ENCODE measurements at regions not wholly inside any gene's neighbourhood (a gene's known extent, or its start where the extent isn't known, plus 50 kb on each side); places are given as distances from the start of the nearest gene placed in this dataset.

- TF ChIP-seq CTCF (IDR thresholded peaks at IDR 0.05; ENCODE audit: control insufficient read depth, extremely low read depth, insufficient read depth), result no peak
- DNase-seq (ENCODE audit: low read depth), result no peak
- H3K4me3 ChIP-seq (ENCODE audit: low read depth, low read length), result no peak overlapping the region
Measured at GRCh38 chr20:23299673-23300050, 50.9 kb upstream of the NXT1 start.

- DNase-seq (ENCODE audit: low read depth), result no peak
- TF ChIP-seq CTCF (IDR thresholded peaks at IDR 0.05; ENCODE audit: control insufficient read depth, extremely low read depth, insufficient read depth), result no peak
- no peak overlapping the region for H3K4me3 ChIP-seq (ENCODE audit: low read depth, low read length)
Measured at GRCh38 chr20:23298926-23299672, 51.5 kb upstream of the NXT1 start.

DNA sequence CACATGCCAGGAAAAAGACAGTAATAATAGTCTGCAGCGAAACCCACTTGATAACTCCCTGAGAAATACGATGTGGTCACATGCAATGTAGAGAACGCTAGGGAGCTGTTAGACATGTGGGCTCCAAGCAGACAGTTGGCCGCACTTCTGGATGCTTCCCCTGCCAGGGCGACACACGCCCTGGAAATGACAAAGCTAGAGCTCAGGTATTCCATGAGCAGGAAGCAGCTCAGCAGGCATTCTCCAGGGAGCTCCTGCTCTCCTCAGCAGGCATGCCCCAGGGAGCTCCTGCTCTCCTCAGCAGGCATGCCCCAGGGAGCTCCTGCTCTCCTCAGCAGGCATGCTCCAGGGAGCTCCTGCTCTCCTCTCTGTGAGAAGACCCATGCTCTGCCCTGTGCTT lies 52.4 kb upstream of the NXT1 start:
- H3K4me3 ChIP-seq (ENCODE audit: low read depth, low read length), result no peak overlapping the region
- no peak for DNase-seq (ENCODE audit: low read depth)
- no peak for TF ChIP-seq CTCF (IDR thresholded peaks at IDR 0.05; ENCODE audit: control insufficient read depth, extremely low read depth, insufficient read depth)

DNA sequence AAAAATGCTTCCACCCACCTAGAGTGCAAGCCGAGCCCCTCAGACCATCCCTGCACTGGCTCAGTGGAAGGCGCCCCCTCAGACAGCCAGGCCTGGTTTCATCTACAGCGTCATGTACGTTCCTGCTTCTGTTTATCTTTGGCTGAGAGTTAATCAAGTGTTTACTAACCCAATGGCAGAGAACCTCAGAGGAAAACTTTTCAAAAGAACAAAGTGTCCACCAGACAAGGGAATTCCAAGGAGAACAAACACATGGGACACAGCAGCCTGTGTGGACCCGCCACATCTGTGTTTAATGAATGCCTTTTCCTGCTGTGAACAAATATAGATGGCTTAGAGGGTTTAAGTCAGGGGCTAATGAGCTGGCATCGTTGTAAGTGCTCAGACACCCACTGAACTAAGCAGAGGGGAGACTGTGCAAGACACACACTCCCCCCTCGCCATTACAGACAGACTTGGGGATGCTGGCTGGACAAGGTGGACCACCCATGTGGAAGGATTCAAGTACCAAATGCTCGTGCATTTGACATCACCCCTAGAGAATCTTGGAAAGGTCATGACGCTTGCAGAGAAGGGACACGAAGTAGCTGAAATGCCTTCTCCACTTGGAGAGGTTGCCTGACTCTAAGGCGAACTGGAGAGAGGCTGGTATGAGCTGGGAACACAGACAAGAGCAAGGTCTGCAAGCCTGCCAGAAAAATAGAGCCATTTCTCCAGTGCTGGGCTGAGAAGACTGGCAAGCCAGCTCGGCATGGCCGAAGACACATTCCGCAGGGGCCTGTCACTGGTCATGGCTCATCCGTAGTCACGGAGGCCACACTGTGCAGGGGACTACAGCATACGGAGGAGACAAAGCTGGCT lies 53.5 kb upstream of the NXT1 start:
- no peak for TF ChIP-seq CTCF (IDR thresholded peaks at IDR 0.05; ENCODE audit: control insufficient read depth, extremely low read depth, insufficient read depth)
- DNase-seq (ENCODE audit: low read depth), result no peak
- no peak overlapping the region for H3K4me3 ChIP-seq (ENCODE audit: low read depth, low read length)

GRCh38 chr20:23295934-23296333 lies 54.7 kb upstream of the NXT1 start:
- no peak for TF ChIP-seq CTCF (IDR thresholded peaks at IDR 0.05; ENCODE audit: control insufficient read depth, extremely low read depth, insufficient read depth)
- DNase-seq (ENCODE audit: low read depth), result no peak
- no peak overlapping the region for H3K4me3 ChIP-seq (ENCODE audit: low read depth, low read length)

GRCh38 chr20:23294671-23295070 lies 55.9 kb upstream of the NXT1 start:
- DNase-seq (ENCODE audit: low read depth), result no peak
- no peak for TF ChIP-seq CTCF (IDR thresholded peaks at IDR 0.05; ENCODE audit: control insufficient read depth, extremely low read depth, insufficient read depth)
- no peak overlapping the region for H3K4me3 ChIP-seq (ENCODE audit: low read depth, low read length)

Measured in LNCaP clone FGC (cell line).